ENCODE measurements at regions not wholly inside any gene's neighbourhood (a gene's known extent, or its start where the extent isn't known, plus 50 kb on each side); places are given as distances from the start of the nearest gene placed in this dataset.

DNA sequence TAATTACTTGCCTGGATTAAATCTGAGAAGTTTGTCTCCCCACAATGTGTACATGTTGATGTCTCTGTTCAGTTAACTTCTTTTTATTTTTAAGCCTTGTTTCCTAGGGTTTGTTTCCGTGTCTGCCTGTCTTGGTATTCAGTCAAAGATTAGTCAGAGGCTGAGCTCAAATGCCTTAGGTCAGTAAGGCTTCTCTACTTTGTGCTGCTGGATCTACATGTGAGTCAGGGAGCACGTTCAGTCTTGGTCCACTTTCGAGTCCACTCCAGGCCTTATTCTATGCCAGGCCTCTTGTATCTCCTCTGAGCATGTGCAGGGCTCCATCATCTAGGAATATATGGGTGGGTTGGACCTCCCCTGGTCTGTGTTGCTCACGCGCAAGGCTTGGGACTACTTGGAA lies 93.3 kb upstream of the FZD8 start:
- Histone ChIP-seq H2BK20ac (ENCODE audit: low read depth, low read length) (no peak overlapping the region), H3K79me1 (ENCODE audit: low read depth in 1 of 2, low read length in 2 of 2) (no peaks in the 10 kb centered on the region), H3K18ac (ENCODE audit: low read depth, low read length) (no peak overlapping the region), H2AFZ (replicated peaks; ENCODE audit: low read length, poor library complexity) (peak overlapping the region; percentile 41), H3K56ac (ENCODE audit: extremely low read depth, insufficient read depth, low read length) (peak overlapping the region; percentile 3; the same call in 1 of the 2 replicates), H3K4me3 (ENCODE audit: insufficient read depth, low read depth, low read length) (no peak overlapping the region), H4K5ac (ENCODE audit: low read depth, low read length) (no peak overlapping the region), H4K91ac (ENCODE audit: insufficient read depth, low read depth, low read length) (no peak overlapping the region), H3K23ac (ENCODE audit: low read depth, low read length) (no peak overlapping the region), H3K9me3 (ENCODE audit: control insufficient read depth, insufficient read depth, low read length) (no peaks in the 10 kb centered on the region), H2BK15ac (ENCODE audit: low read depth, low read length) (no peak overlapping the region), H3K9ac (ENCODE audit: low read depth, low read length) (no peak overlapping the region), H3K27ac (ENCODE audit: insufficient read depth, low read length) (no peak overlapping the region), H2BK120ac (ENCODE audit: low read depth, low read length) (no peak overlapping the region), H2AK9ac (replicated peaks; ENCODE audit: low read depth, low read length, poor library complexity) (peak overlapping the region; percentile 61), H2BK5ac (ENCODE audit: low read depth, low read length, poor library complexity, severe bottlenecking) (peak overlapping the region; percentile 81), H3K4ac (ENCODE audit: low read depth, low read length) (0 out of 2 replicates have a peak overlapping the region, but pooled peaks have one; percentile 9), H3K4me1 (ENCODE audit: control insufficient read depth, insufficient read depth, low read length) (no peaks in the 10 kb centered on the region; the same call in 1 of the 2 replicates), H3K14ac (replicated peaks; ENCODE audit: low read depth, low read length) (no peak overlapping the region), H3K36me3 (ENCODE audit: control insufficient read depth, insufficient read depth, low read length) (no peaks in the 10 kb centered on the region), H3K9me1 (ENCODE audit: insufficient read depth, low read length) (0 out of 2 replicates have a peak, but pooled peaks cover 2% of the 10 kb centered on the region), H2AK5ac (ENCODE audit: low read depth, low read length) (no peak overlapping the region), H4K8ac (ENCODE audit: low read depth in 2 of 2, low read length in 2 of 2) (peak overlapping the region in 1 of 2 experiments; percentile 43; a peak in 1 of 4 replicates), H3K4me2 (ENCODE audit: low read depth, low read length) (no peak overlapping the region), H3K27me3 (ENCODE audit: control insufficient read depth, insufficient read depth, low read length) (peaks cover 5% of the 10 kb centered on the region), H4K20me1 (ENCODE audit: insufficient read depth, low read length) (no peaks in the 10 kb centered on the region)
- DNase-seq (peak; percentile 86), ATAC-seq (ENCODE audit: low read depth) (peak; percentile 92)
- dilution Hi-C loops (cut with HindIII; ENCODE audit: low sequenced_read_pairs, unreplicated experiment), result no loop called here
- ChIA-PET CTCF (interaction anchor here (1.5 kb wide), 1 partner anchor 11 kb away, joined by 8 read pairs; no protein-coding TSS in a partner anchor), POLR2A (ENCODE audit: unreplicated experiment) (no interaction called here)
- WGBS, 2 experiments (ENCODE audit: extremely low coverage in 2 of 2, insufficient read length in 1 of 2), result no CpG with 5 or more reads among the region's 5 CpGs
- intact Hi-C loops (cut with micrococcal nuclease), result no loop called here
- TF ChIP-seq, protein P1, sequence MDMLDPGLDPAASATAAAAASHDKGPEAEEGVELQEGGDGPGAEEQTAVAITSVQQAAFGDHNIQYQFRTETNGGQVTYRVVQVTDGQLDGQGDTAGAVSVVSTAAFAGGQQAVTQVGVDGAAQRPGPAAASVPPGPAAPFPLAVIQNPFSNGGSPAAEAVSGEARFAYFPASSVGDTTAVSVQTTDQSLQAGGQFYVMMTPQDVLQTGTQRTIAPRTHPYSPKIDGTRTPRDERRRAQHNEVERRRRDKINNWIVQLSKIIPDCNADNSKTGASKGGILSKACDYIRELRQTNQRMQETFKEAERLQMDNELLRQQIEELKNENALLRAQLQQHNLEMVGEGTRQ (IDR thresholded peaks at IDR 0.05; ENCODE audit: low read depth, low read length), result 0 out of 2 replicates have a peak, but pooled peaks have one; percentile 2
- TF ChIP-seq BHLHE40 (IDR thresholded peaks at IDR 0.05; ENCODE audit: low read depth, low read length), result peak; percentile 72
- no peak for TF ChIP-seq MAZ (IDR thresholded peaks at IDR 0.05; ENCODE audit: borderline replicate concordance, low read depth, low read length)
- in situ Hi-C loops (cut with MboI; ENCODE audit: low sequenced_read_pairs), result no loop called here
- BruUV-seq (replicated peaks), result no TSS peak

Measured in IMR-90 (cell line).